ENCODE measurements at regions not wholly inside any gene's neighbourhood (a gene's known extent, or its start where the extent isn't known, plus 50 kb on each side); places are given as distances from the start of the nearest gene placed in this dataset.
"Not testable (repeated sequence)": the region's sequence is repeated elsewhere in the genome, so short reads cannot be mapped to it uniquely, and the experiment has no call there.

GRCh38 chr1:105631153-105631744 lies 1425.2 kb upstream of the PRMT6 start:
- H3K79me2 ChIP-seq (ENCODE audit: insufficient read depth, low read length); FAIRE-seq; H3K36me3 ChIP-seq (replicated peaks in 1 of 2; ENCODE audit: control insufficient read depth in 1 of 2, insufficient read depth in 2 of 2, low read length in 2 of 2); in situ Hi-C loops (cut with HindIII; ENCODE audit: extremely low pct_ligation_motif_present, low pct_unique_long_range_greater_than_20kb); CTCF ChIA-PET (ENCODE audit: low intra/inter-chr PET ratio, low total read pairs); H3K27me3 ChIP-seq (ENCODE audit: control insufficient read depth in 1 of 2, insufficient read depth in 2 of 2, low read length in 2 of 2); H4K20me1 ChIP-seq (ENCODE audit: insufficient read depth, low read length); H3K9me3 ChIP-seq (ENCODE audit: low read length); H2AFZ ChIP-seq (ENCODE audit: low read length); H3K9ac ChIP-seq (ENCODE audit: insufficient read depth, low read depth, low read length); BruUV-seq (replicated peaks); DNase-seq (ENCODE audit: low spot score); ATAC-seq: not testable (repeated sequence)
- intact Hi-C loops (cut with micrococcal nuclease; ENCODE audit: unreplicated experiment), result loop anchor here (10.0 kb wide), 1 partner anchor 164 kb away; no protein-coding TSS in a partner anchor
- peaks cover 35% of the 10 kb centered on the region for H3K4me1 ChIP-seq (ENCODE audit: insufficient read depth, low read length)
- peak overlapping the region; percentile 54 to 66 (median 63); a peak in 4 of 6 replicates for H3K4me3 ChIP-seq (replicated peaks in 1 of 3; ENCODE audit: insufficient read depth in 1 of 3, low read depth in 2 of 3, low read length in 3 of 3)
- WGBS (ENCODE audit: low lambda C conversion rate), result 97% methylated on average over 10 of the region's 36 CpGs
- H3K4me2 ChIP-seq (ENCODE audit: low read depth, low read length), result peak overlapping the region; percentile 99
- TF ChIP-seq ZBTB38 (CRISPR knock-in tag; IDR thresholded peaks at IDR 0.05) (peak; percentile 67), AGO2 (optimal IDR thresholded peaks at IDR 0.05; ENCODE audit: low read depth, low read length) (peak; percentile 65), ZBTB33 (CRISPR knock-in tag; IDR thresholded peaks at IDR 0.05) (0 out of 2 replicates have a peak, but pooled peaks have one; percentile 28), RBFOX2 (IDR thresholded peaks at IDR 0.05; ENCODE audit: low read depth, low read length) (peak; percentile 73)
- POLR2A ChIA-PET, result interaction anchor here (2.3 kb wide), 1 partner anchor 11 kb away, joined by 8 read pairs; no protein-coding TSS in a partner anchor
- H3K27ac ChIP-seq (ENCODE audit: extremely low read length, insufficient read depth, low read length), result peak overlapping the region; percentile 92
